ENCODE measurements at regions not wholly inside any gene's neighbourhood (a gene's known extent, or its start where the extent isn't known, plus 50 kb on each side); places are given as distances from the start of the nearest gene placed in this dataset.

DNA sequence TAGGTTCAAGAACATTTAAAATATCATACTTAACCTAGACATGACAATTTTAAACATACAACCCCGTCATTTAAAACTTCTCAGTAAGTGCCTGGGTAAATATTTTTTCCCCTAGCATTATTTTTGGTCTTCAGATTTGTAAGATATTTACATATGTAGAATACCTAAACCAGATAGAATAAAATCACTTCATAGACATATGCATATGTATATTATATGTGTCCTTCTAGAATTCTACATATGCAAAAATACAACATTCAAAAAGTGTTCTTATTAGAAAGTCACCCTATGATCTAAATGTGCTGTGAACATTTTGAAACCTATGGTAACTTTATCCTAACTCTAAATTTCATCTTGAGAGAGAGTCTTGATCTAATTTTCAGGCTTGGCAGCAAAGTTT, 1467.0 kb upstream of the B3GALT2 start:
- TF ChIP-seq SPI1 (IDR thresholded peaks at IDR 0.05; ENCODE audit: low read depth, low read length): no peak
- no peak for TF ChIP-seq TAF1 (IDR thresholded peaks at IDR 0.05; ENCODE audit: low read depth, low read length)
- TF ChIP-seq POLR2A (IDR thresholded peaks at IDR 0.05; ENCODE audit: low read depth, low read length): no peak
- no peak for TF ChIP-seq POLR2AphosphoS5 (IDR thresholded peaks at IDR 0.05; ENCODE audit: low read depth, low read length)
